IPS-18a (cell line): ENCODE measurements at regions not wholly inside any gene's neighbourhood (a gene's known extent, or its start where the extent isn't known, plus 50 kb on each side); places are given as distances from the start of the nearest gene placed in this dataset.

Source experiments
- H3K27ac ChIP-seq: one replicate; pipeline ENCODE4 v1.5.1; 2013; ENCODE audit warnings: low read length
- H3K27me3 ChIP-seq: one replicate; pipeline ENCODE4 v1.6.1; 2013; ENCODE audit warnings: mild to moderate bottlenecking, low read length; ENCODE audit not compliant: control insufficient read depth, insufficient read depth
- H3K36me3 ChIP-seq: one replicate; pipeline ENCODE4 v1.6.1; 2013; ENCODE audit warnings: low read depth, low read length; ENCODE audit not compliant: control insufficient read depth
- H3K4me1 ChIP-seq: one replicate; pipeline ENCODE4 v1.6.1; 2013; ENCODE audit warnings: low read depth, low read length; ENCODE audit not compliant: control insufficient read depth
- H3K4me3 ChIP-seq: one replicate; pipeline ENCODE4 v1.5.1; 2013; ENCODE audit warnings: low read length
- H3K9ac ChIP-seq: one replicate; pipeline ENCODE4 v1.6.1; 2013; ENCODE audit warnings: mild to moderate bottlenecking, low read length, moderate library complexity
- H3K9me3 ChIP-seq: one replicate; pipeline ENCODE4 v1.6.1; 2013; ENCODE audit warnings: low read depth, low read length; ENCODE audit not compliant: control insufficient read depth

GRCh38 chr6:21883595-21884328 is 290.2 kb downstream of the SOX4 start:
- no peak overlapping the region for H3K4me3 ChIP-seq
- no peaks in the 10 kb centered on the region for H3K9me3 ChIP-seq
- H3K27ac ChIP-seq, result no peak overlapping the region
- H3K27me3 ChIP-seq, result no peaks in the 10 kb centered on the region
- peaks cover 3% of the 10 kb centered on the region for H3K4me1 ChIP-seq
- H3K36me3 ChIP-seq, result no peaks in the 10 kb centered on the region
- H3K9ac ChIP-seq, result no peak overlapping the region

- Histone ChIP-seq H3K4me3 (no peak overlapping the region), H3K36me3 (no peaks in the 10 kb centered on the region), H3K9me3 (no peaks in the 10 kb centered on the region), H3K27me3 (no peaks in the 10 kb centered on the region), H3K9ac (no peak overlapping the region), H3K4me1 (peaks cover 3% of the 10 kb centered on the region), H3K27ac (no peak overlapping the region)
Measured at GRCh38 chr6:21885111-21885510, 291.6 kb downstream of the SOX4 start.

- no peaks in the 10 kb centered on the region for H3K9me3 ChIP-seq
- no peak overlapping the region for H3K4me3 ChIP-seq
- H3K36me3 ChIP-seq, result no peaks in the 10 kb centered on the region
- H3K27ac ChIP-seq, result no peak overlapping the region
- no peak overlapping the region for H3K9ac ChIP-seq
- peaks cover 3% of the 10 kb centered on the region for H3K4me1 ChIP-seq
- no peaks in the 10 kb centered on the region for H3K27me3 ChIP-seq
Measured at GRCh38 chr6:21885532-21886114, 292.1 kb downstream of the SOX4 start.

GRCh38 chr6:21886542-21887151 is 293.1 kb downstream of the SOX4 start:
- H3K4me1 ChIP-seq, result peaks cover 10% of the 10 kb centered on the region
- no peak overlapping the region for H3K9ac ChIP-seq
- H3K4me3 ChIP-seq, result no peak overlapping the region
- no peaks in the 10 kb centered on the region for H3K9me3 ChIP-seq
- no peaks in the 10 kb centered on the region for H3K27me3 ChIP-seq
- H3K27ac ChIP-seq, result no peak overlapping the region
- H3K36me3 ChIP-seq, result no peaks in the 10 kb centered on the region

- no peak overlapping the region for H3K27ac ChIP-seq
Measured at GRCh38 chr6:21887231-21888185, 294.0 kb downstream of the SOX4 start.

GRCh38 chr6:21891080-21891479 is 297.5 kb downstream of the SOX4 start:
- H3K4me1 ChIP-seq, result peaks cover 7% of the 10 kb centered on the region
- H3K9ac ChIP-seq, result no peak overlapping the region
- no peak overlapping the region for H3K27ac ChIP-seq
- no peak overlapping the region for H3K4me3 ChIP-seq
- H3K27me3 ChIP-seq, result no peaks in the 10 kb centered on the region
- H3K36me3 ChIP-seq, result no peaks in the 10 kb centered on the region
- H3K9me3 ChIP-seq, result no peaks in the 10 kb centered on the region

More at GRCh38 chr6:21887231-21888185, 294.0 kb downstream of the SOX4 start:
- no peak overlapping the region for H3K9ac ChIP-seq
- no peak overlapping the region for H3K4me3 ChIP-seq
- H3K27me3 ChIP-seq, result no peaks in the 10 kb centered on the region
- peaks cover 10% of the 10 kb centered on the region for H3K4me1 ChIP-seq
- H3K36me3 ChIP-seq, result no peaks in the 10 kb centered on the region
- no peaks in the 10 kb centered on the region for H3K9me3 ChIP-seq

GRCh38 chr6:21893793-21894192 is 300.2 kb downstream of the SOX4 start:
- Histone ChIP-seq H3K36me3 (no peaks in the 10 kb centered on the region), H3K4me1 (peaks cover 7% of the 10 kb centered on the region), H3K4me3 (no peak overlapping the region), H3K9ac (no peak overlapping the region), H3K27me3 (no peaks in the 10 kb centered on the region), H3K9me3 (no peaks in the 10 kb centered on the region), H3K27ac (no peak overlapping the region)

- H3K4me1 ChIP-seq, result peaks cover 7% of the 10 kb centered on the region
- H3K27me3 ChIP-seq, result no peaks in the 10 kb centered on the region
- H3K9ac ChIP-seq, result no peak overlapping the region
- no peak overlapping the region for H3K4me3 ChIP-seq
- H3K36me3 ChIP-seq, result peaks cover under 1% of the 10 kb centered on the region
- H3K9me3 ChIP-seq, result no peaks in the 10 kb centered on the region
- H3K27ac ChIP-seq, result no peak overlapping the region
Measured at GRCh38 chr6:21895555-21895954, 302.0 kb downstream of the SOX4 start.

- H3K9ac ChIP-seq, result no peak overlapping the region
- H3K27ac ChIP-seq, result no peak overlapping the region
- peaks cover 8% of the 10 kb centered on the region for H3K4me1 ChIP-seq
- peaks cover 6% of the 10 kb centered on the region for H3K36me3 ChIP-seq
- no peaks in the 10 kb centered on the region for H3K27me3 ChIP-seq
- no peak overlapping the region for H3K4me3 ChIP-seq
- H3K9me3 ChIP-seq, result no peaks in the 10 kb centered on the region
Measured at GRCh38 chr6:21898107-21898796, 304.7 kb downstream of the SOX4 start.

- H3K9me3 ChIP-seq, result no peaks in the 10 kb centered on the region
- H3K27ac ChIP-seq, result no peak overlapping the region
- peaks cover 6% of the 10 kb centered on the region for H3K36me3 ChIP-seq
- no peak overlapping the region for H3K9ac ChIP-seq
- H3K4me1 ChIP-seq, result peaks cover 8% of the 10 kb centered on the region
- H3K4me3 ChIP-seq, result no peak overlapping the region
- no peaks in the 10 kb centered on the region for H3K27me3 ChIP-seq
Measured at GRCh38 chr6:21899708-21900107, 306.2 kb downstream of the SOX4 start.

GRCh38 chr6:21900730-21901129 is 307.2 kb downstream of the SOX4 start:
- H3K27ac ChIP-seq, result no peak overlapping the region
- H3K27me3 ChIP-seq, result no peaks in the 10 kb centered on the region
- peaks cover 6% of the 10 kb centered on the region for H3K36me3 ChIP-seq
- no peaks in the 10 kb centered on the region for H3K9me3 ChIP-seq
- peaks cover 8% of the 10 kb centered on the region for H3K4me1 ChIP-seq
- no peak overlapping the region for H3K4me3 ChIP-seq
- H3K9ac ChIP-seq, result no peak overlapping the region
